Gastroesophageal sphincter (tissue), 3 donors: ENCODE measurements at regions not wholly inside any gene's neighbourhood (a gene's known extent, or its start where the extent isn't known, plus 50 kb on each side); places are given as distances from the start of the nearest gene placed in this dataset.

Experiments
- CTCF ChIP-seq, 4 experiments: fragments of 200-600 bp in 2 of 4; fragments of 450-650 bp in 2 of 4; sonication (generic) in 1 of 4; IDR thresholded peaks; one replicate each; pipeline ENCODE4 v1.5.1; 2017 to 2019; ENCODE audit warnings: antibody characterized with exemption in 4 of 4, mild to moderate bottlenecking in 2 of 4, moderate library complexity in 2 of 4
- EP300 ChIP-seq: sonication (generic); formaldehyde crosslinking; IDR thresholded peaks from one replicate; pipeline ENCODE4 v1.6.1; 2017; ENCODE audit warnings: antibody characterized with exemption, mild to moderate bottlenecking
- POLR2A ChIP-seq, 2 donors: fragments of 450-650 bp; IDR thresholded peaks; one replicate each; pipeline ENCODE4 v1.6.1; 2017; ENCODE audit warnings: antibody characterized with exemption in 2 of 2, mild to moderate bottlenecking in 2 of 2, moderate library complexity in 1 of 2
- POLR2AphosphoS5 ChIP-seq: sonication (generic); formaldehyde crosslinking; IDR thresholded peaks from one replicate; pipeline ENCODE4 v1.6.1; 2017; ENCODE audit warnings: antibody characterized with exemption

GRCh38 chr12:24023081-24023480 is 73.6 kb upstream of the SOX5 start:
- TF ChIP-seq POLR2A (IDR thresholded peaks at IDR 0.05) (no peak), CTCF (IDR thresholded peaks at IDR 0.05) (no peak), POLR2AphosphoS5 (no peak), EP300 (no peak)
